Astrocyte (in vitro differentiated cells and primary cell): ENCODE measurements at regions not wholly inside any gene's neighbourhood (a gene's known extent, or its start where the extent isn't known, plus 50 kb on each side); places are given as distances from the start of the nearest gene placed in this dataset.
"Not testable (repeated sequence)": the region's sequence is repeated elsewhere in the genome, so short reads cannot be mapped to it uniquely, and the experiment has no call there.

Source experiments
- EZH2 ChIP-seq: IDR thresholded peaks from 2 replicates; pipeline ENCODE4 v1.6.1; 2012; ENCODE audit warnings: mild to moderate bottlenecking, low read length, inconsistent platforms; ENCODE audit not compliant: insufficient read depth
- TF ChIP-seq, protein P1 (sequence below): IDR thresholded peaks from 2 replicates; pipeline ENCODE4 v1.5.1; 2011; ENCODE audit warnings: low read depth, mild to moderate bottlenecking, inconsistent platforms, low read length, moderate library complexity; ENCODE audit not compliant: insufficient read depth

DNA sequence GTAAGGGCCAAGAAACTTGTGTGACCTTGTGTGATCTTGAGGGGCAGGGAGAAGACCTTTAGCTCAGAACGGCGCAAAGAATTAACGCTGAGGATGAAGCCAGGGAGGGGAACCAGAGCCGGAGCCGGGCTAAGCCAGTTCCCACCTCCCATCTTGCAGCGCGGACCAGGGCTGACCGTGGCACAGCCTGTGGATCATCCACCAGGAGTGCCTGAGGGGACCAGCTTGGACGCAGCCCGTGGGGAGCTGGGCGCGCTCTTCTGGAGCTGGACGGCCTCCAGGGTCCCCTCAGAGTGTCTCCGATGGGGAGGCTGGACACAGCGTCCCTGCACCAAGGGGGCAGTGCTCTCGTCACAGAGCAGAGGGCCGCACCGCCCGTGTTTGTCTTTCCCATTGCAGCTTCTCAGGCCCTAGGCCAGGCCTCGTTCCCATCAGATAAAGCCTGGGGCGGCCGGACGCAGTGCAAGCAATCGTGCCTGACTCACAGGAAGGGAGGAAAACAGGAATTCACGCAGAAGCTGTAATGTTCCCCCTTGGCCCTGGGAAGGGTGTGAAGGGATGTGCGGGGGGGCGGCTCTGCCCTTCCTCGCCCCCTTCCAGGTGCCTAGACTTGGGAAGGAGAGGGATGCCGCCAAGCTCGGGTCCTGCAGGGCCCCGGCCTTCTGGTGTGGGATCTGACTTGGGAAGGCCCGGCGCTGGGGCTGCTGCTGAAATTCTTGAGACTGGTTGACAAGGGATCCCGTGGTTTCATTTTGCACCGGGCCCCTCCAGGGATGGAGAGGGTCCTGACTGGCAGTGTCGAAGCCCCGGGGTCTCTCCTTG, 144.9 kb downstream of the NPIPB11 start:
- TF ChIP-seq, protein P1, sequence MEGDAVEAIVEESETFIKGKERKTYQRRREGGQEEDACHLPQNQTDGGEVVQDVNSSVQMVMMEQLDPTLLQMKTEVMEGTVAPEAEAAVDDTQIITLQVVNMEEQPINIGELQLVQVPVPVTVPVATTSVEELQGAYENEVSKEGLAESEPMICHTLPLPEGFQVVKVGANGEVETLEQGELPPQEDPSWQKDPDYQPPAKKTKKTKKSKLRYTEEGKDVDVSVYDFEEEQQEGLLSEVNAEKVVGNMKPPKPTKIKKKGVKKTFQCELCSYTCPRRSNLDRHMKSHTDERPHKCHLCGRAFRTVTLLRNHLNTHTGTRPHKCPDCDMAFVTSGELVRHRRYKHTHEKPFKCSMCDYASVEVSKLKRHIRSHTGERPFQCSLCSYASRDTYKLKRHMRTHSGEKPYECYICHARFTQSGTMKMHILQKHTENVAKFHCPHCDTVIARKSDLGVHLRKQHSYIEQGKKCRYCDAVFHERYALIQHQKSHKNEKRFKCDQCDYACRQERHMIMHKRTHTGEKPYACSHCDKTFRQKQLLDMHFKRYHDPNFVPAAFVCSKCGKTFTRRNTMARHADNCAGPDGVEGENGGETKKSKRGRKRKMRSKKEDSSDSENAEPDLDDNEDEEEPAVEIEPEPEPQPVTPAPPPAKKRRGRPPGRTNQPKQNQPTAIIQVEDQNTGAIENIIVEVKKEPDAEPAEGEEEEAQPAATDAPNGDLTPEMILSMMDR, result not testable (repeated sequence)
- not testable (repeated sequence) for TF ChIP-seq EZH2
